H9 (cell line): ENCODE measurements at regions not wholly inside any gene's neighbourhood (a gene's known extent, or its start where the extent isn't known, plus 50 kb on each side); places are given as distances from the start of the nearest gene placed in this dataset.

ENCODE experiments used
- DNase-seq: peaks from one replicate; pipeline ENCODE4 v3.0.0-alpha.2; 2017
- H2AFZ ChIP-seq: one replicate; pipeline ENCODE4 v1.6.1; 2013; ENCODE audit warnings: mild to moderate bottlenecking, low read length, control low read depth, moderate library complexity
- H2AK5ac ChIP-seq: 2 replicates; pipeline ENCODE4 v1.6.1; 2013; ENCODE audit warnings: low read length, control low read depth, mixed read lengths; ENCODE audit not compliant: insufficient read length
- H2BK120ac ChIP-seq: one replicate; pipeline ENCODE4 v1.6.1; 2013; ENCODE audit warnings: low read depth, mild to moderate bottlenecking, low read length, control low read depth, inconsistent platforms; ENCODE audit not compliant: poor library complexity, severe bottlenecking
- H2BK12ac ChIP-seq: 2 replicates; pipeline ENCODE4 v1.6.1; 2013; ENCODE audit warnings: low read length, control low read depth, mixed read lengths, low read depth; ENCODE audit not compliant: insufficient read length
- H2BK15ac ChIP-seq: 2 replicates; pipeline ENCODE4 v1.6.1; 2013; ENCODE audit warnings: low read depth, low read length, control low read depth
- H2BK20ac ChIP-seq: one replicate; pipeline ENCODE4 v1.6.1; 2013; ENCODE audit warnings: low read depth, mild to moderate bottlenecking, low read length, control low read depth, inconsistent platforms; ENCODE audit not compliant: poor library complexity, severe bottlenecking
- H2BK5ac ChIP-seq: 2 replicates; pipeline ENCODE4 v1.6.1; 2013; ENCODE audit warnings: low read length, control low read depth, mixed read lengths; ENCODE audit not compliant: insufficient read length
- H3K14ac ChIP-seq: 2 replicates; pipeline ENCODE4 v1.6.1; 2013; ENCODE audit warnings: low read length, control low read depth; ENCODE audit not compliant: insufficient read depth
- H3K18ac ChIP-seq: 2 replicates; pipeline ENCODE4 v1.6.1; 2013; ENCODE audit warnings: low read depth, mild to moderate bottlenecking, mixed read lengths, low read length, control low read depth; ENCODE audit not compliant: insufficient read length
- H3K23ac ChIP-seq: 2 replicates; pipeline ENCODE4 v1.6.1; 2013; ENCODE audit warnings: low read length, control low read depth, mixed read lengths, low read depth; ENCODE audit not compliant: insufficient read length
- H3K23me2 ChIP-seq: 2 replicates; pipeline ENCODE4 v1.6.1; 2013; ENCODE audit warnings: low read depth, mild to moderate bottlenecking, mixed read lengths, low read length, control low read depth; ENCODE audit not compliant: insufficient read length, poor library complexity, severe bottlenecking
- H3K27ac ChIP-seq: 2 replicates; pipeline ENCODE4 v1.5.1; 2013; ENCODE audit warnings: low read length, control low read depth, mixed read lengths, low read depth; ENCODE audit not compliant: insufficient read length
- H3K27me3 ChIP-seq: 2 replicates; pipeline ENCODE4 v1.6.1; 2013; ENCODE audit warnings: low read length, control low read depth, inconsistent platforms; ENCODE audit not compliant: insufficient read depth
- H3K4ac ChIP-seq: 2 replicates; pipeline ENCODE4 v1.6.1; 2013; ENCODE audit warnings: low read depth, mild to moderate bottlenecking, control low read depth, inconsistent platforms, low read length, moderate library complexity
- H3K4me1 ChIP-seq: 2 replicates; pipeline ENCODE4 v1.6.1; 2013; ENCODE audit warnings: low read length, control low read depth, inconsistent platforms; ENCODE audit not compliant: insufficient read depth
- H3K4me2 ChIP-seq: 2 replicates; pipeline ENCODE4 v1.6.1; 2013; ENCODE audit warnings: low read length, control low read depth, mixed read lengths; ENCODE audit not compliant: insufficient read length, insufficient read depth
- H3K56ac ChIP-seq: 2 replicates; pipeline ENCODE4 v1.6.1; 2013; ENCODE audit warnings: low read depth, mild to moderate bottlenecking, mixed read lengths, low read length, control low read depth; ENCODE audit not compliant: insufficient read length
- H3K79me1 ChIP-seq: 2 replicates; pipeline ENCODE4 v1.6.1; 2013; ENCODE audit warnings: low read depth, mild to moderate bottlenecking, moderate library complexity, low read length, control low read depth, inconsistent platforms; ENCODE audit not compliant: insufficient read depth, poor library complexity, severe bottlenecking
- H3K79me2 ChIP-seq: 2 replicates; pipeline ENCODE4 v1.6.1; 2013; ENCODE audit warnings: low read length, control low read depth, inconsistent platforms; ENCODE audit not compliant: insufficient read depth
- H3K9ac ChIP-seq: 2 replicates; pipeline ENCODE4 v1.6.1; 2013; ENCODE audit warnings: low read length, control low read depth, mixed read lengths; ENCODE audit not compliant: insufficient read length; ENCODE audit errors: extremely low read depth
- H3K9me3 ChIP-seq: one replicate; pipeline ENCODE4 v1.6.1; 2013; ENCODE audit warnings: low read depth, low read length, inconsistent platforms; ENCODE audit not compliant: control insufficient read depth
- H3T11ph ChIP-seq: one replicate; pipeline ENCODE4 v1.6.1; 2013; ENCODE audit warnings: mild to moderate bottlenecking, low read length, control low read depth, inconsistent platforms
- H4K20me1 ChIP-seq: one replicate; pipeline ENCODE4 v1.6.1; 2013; ENCODE audit not compliant: control insufficient read depth, insufficient read length, insufficient read depth
- H4K5ac ChIP-seq: 2 replicates; pipeline ENCODE4 v1.6.1; 2013; ENCODE audit warnings: low read depth, mild to moderate bottlenecking, mixed read lengths, low read length, control low read depth; ENCODE audit not compliant: insufficient read length
- H4K8ac ChIP-seq: replicated peaks from 2 replicates; pipeline ENCODE4 v1.6.1; 2013; ENCODE audit warnings: low read length, control low read depth, mixed read lengths, low read depth; ENCODE audit not compliant: insufficient read length
- H4K91ac ChIP-seq: 2 replicates; pipeline ENCODE4 v1.6.1; 2013; ENCODE audit warnings: low read depth, mild to moderate bottlenecking, moderate library complexity, mixed read lengths, low read length, control low read depth; ENCODE audit not compliant: insufficient read length
- H3K27ac Mint-ChIP-seq, 3 experiments: 2 replicates in 2 of 3; 3 replicates in 1 of 3; pipeline ENCODE4 v1.8.0; 2020 to 2021; ENCODE audit warnings: mixed read lengths in 3 of 3, mild to moderate bottlenecking in 1 of 3, moderate library complexity in 1 of 3
- H3K27me3 Mint-ChIP-seq: 2 replicates; pipeline ENCODE4 v1.8.0; 2021; ENCODE audit warnings: low read depth, mild to moderate bottlenecking, moderate library complexity, mixed read lengths
- H3K36me3 Mint-ChIP-seq, 3 experiments: 2 replicates in 2 of 3; 3 replicates in 1 of 3; pipeline ENCODE4 v1.8.0; 2020 to 2021; ENCODE audit warnings: low read depth in 3 of 3, mixed read lengths in 3 of 3; ENCODE audit not compliant: insufficient read depth in 1 of 3
- H3K4me1 Mint-ChIP-seq, 2 experiments: 2 replicates each; pipeline ENCODE4 v1.8.0; 2020; ENCODE audit warnings: mixed read lengths in 2 of 2
- H3K4me3 Mint-ChIP-seq, 2 experiments: 2 replicates in 1 of 2; 3 replicates in 1 of 2; pipeline ENCODE4 v1.8.0; 2020 to 2021; ENCODE audit warnings: mild to moderate bottlenecking in 2 of 2, mixed read lengths in 2 of 2, moderate library complexity in 1 of 2
- H3K9me3 Mint-ChIP-seq, 2 experiments: 2 replicates in 1 of 2; 3 replicates in 1 of 2; pipeline ENCODE4 v1.8.0; 2020; ENCODE audit warnings: mild to moderate bottlenecking in 2 of 2, mixed read lengths in 2 of 2, moderate library complexity in 1 of 2
- CTCF ChIP-seq: fragments of 200-600 bp; sonication (generic); conservative IDR thresholded peaks from 3 replicates; pipeline ENCODE4 v1.8.0; 2021; ENCODE audit warnings: antibody characterized with exemption, mild to moderate bottlenecking
- WGBS: extraction: QIAGEN DNeasy Blood & Tissue Kit; methylation state at CpG from one replicate; pipeline ENCODE4 v1.1.7; 2013; ENCODE audit warnings: missing lambda C conversion rate, low lambda C conversion rate, mixed read lengths; ENCODE audit not compliant: insufficient read length; ENCODE audit errors: extremely low coverage; 5-methylcytosine and 5-hydroxymethylcytosine counted together

- Histone ChIP-seq H2BK20ac (no peak overlapping the region), H3K9ac (no peak overlapping the region), H2BK15ac (no peak overlapping the region), H3K56ac (no peak overlapping the region), H3K79me1 (no peaks in the 10 kb centered on the region), H2BK5ac (no peak overlapping the region), H2BK120ac (no peak overlapping the region), H3T11ph (no peak overlapping the region), H3K23ac (no peak overlapping the region), H3K9me3 (no peaks in the 10 kb centered on the region), H3K4me2 (no peak overlapping the region), H4K20me1 (no peaks in the 10 kb centered on the region), H3K79me2 (no peaks in the 10 kb centered on the region), H3K4ac (no peak overlapping the region), H2AK5ac (no peak overlapping the region), H3K27ac (no peak overlapping the region), H4K5ac (no peak overlapping the region), H4K91ac (no peak overlapping the region), H3K27me3 (no peaks in the 10 kb centered on the region), H3K14ac (no peak overlapping the region), H2BK12ac (no peak overlapping the region), H3K18ac (no peak overlapping the region), H4K8ac (no peak overlapping the region), H3K4me1 (no peaks in the 10 kb centered on the region), H2AFZ (no peak overlapping the region), H3K23me2 (no peaks in the 10 kb centered on the region)
- Mint-ChIP-seq H3K4me3 (no peak overlapping the region), H3K4me1 (no peaks in the 10 kb centered on the region), H3K27ac (no peak overlapping the region), H3K36me3 (no peaks in the 10 kb centered on the region), H3K27me3 (no peaks in the 10 kb centered on the region), H3K9me3 (no peaks in the 10 kb centered on the region; a peak in 1 of 5 replicates)
- TF ChIP-seq CTCF = no peak
- DNase-seq = no peak
- no CpG with 5 or more reads among the region's 3 CpGs for WGBS
Measured at GRCh38 chr20:52888096-52888495, 84.1 kb upstream of the TSHZ2 start.
